GM19238 (cell line): ENCODE measurements at regions not wholly inside any gene's neighbourhood (a gene's known extent, or its start where the extent isn't known, plus 50 kb on each side); places are given as distances from the start of the nearest gene placed in this dataset.

ENCODE experiments used
- DNase-seq: peaks from one replicate; pipeline ENCODE4 v3.0.0; 2011; ENCODE audit warnings: low spot score; ENCODE audit not compliant: insufficient read length

GRCh38 chr14:42047421-42048055, 440.9 kb downstream of the LRFN5 start:
- DNase-seq: no peak

- DNase-seq: no peak
Observed at GRCh38 chr14:42045383-42045782, 438.7 kb downstream of the LRFN5 start.

GRCh38 chr14:42028607-42029006, 421.9 kb downstream of the LRFN5 start:
- no peak for DNase-seq

GRCh38 chr14:42027271-42027670, 420.6 kb downstream of the LRFN5 start:
- DNase-seq: no peak

- DNase-seq: no peak
Observed at GRCh38 chr14:42023452-42023851, 416.8 kb downstream of the LRFN5 start.

GRCh38 chr14:42014301-42014700, 407.6 kb downstream of the LRFN5 start:
- DNase-seq: no peak

GRCh38 chr14:42013559-42013958, 406.9 kb downstream of the LRFN5 start:
- DNase-seq: no peak

- no peak for DNase-seq
Observed at GRCh38 chr14:42013153-42013552, 406.5 kb downstream of the LRFN5 start.

- DNase-seq: no peak
Observed at GRCh38 chr14:42011221-42011620, 404.5 kb downstream of the LRFN5 start.

- no peak for DNase-seq
Observed at GRCh38 chr14:42004321-42004720, 397.6 kb downstream of the LRFN5 start.

- DNase-seq: no peak
Observed at GRCh38 chr14:42002141-42002540, 395.5 kb downstream of the LRFN5 start.

- no peak for DNase-seq
Observed at GRCh38 chr14:42001431-42001830, 394.8 kb downstream of the LRFN5 start.

GRCh38 chr14:42000450-42000849, 393.8 kb downstream of the LRFN5 start:
- no peak for DNase-seq

- DNase-seq: no peak
Observed at GRCh38 chr14:41993687-41994086, 387.0 kb downstream of the LRFN5 start.

- DNase-seq: no peak
Observed at GRCh38 chr14:41986700-41987099, 380.0 kb downstream of the LRFN5 start.

- DNase-seq: no peak
Observed at GRCh38 chr14:41986083-41986645, 379.5 kb downstream of the LRFN5 start.

- no peak for DNase-seq
Observed at GRCh38 chr14:41973178-41973577, 366.5 kb downstream of the LRFN5 start.

GRCh38 chr14:41972531-41972930, 365.9 kb downstream of the LRFN5 start:
- no peak for DNase-seq

GRCh38 chr14:41960281-41960680, 353.6 kb downstream of the LRFN5 start:
- DNase-seq: no peak

GRCh38 chr14:41957459-41957858, 350.8 kb downstream of the LRFN5 start:
- no peak for DNase-seq
